ENCODE measurements at regions not wholly inside any gene's neighbourhood (a gene's known extent, or its start where the extent isn't known, plus 50 kb on each side); places are given as distances from the start of the nearest gene placed in this dataset.
A peak's percentile ranks its signal among the peaks of the same experiment; 100 is the strongest.

DNA sequence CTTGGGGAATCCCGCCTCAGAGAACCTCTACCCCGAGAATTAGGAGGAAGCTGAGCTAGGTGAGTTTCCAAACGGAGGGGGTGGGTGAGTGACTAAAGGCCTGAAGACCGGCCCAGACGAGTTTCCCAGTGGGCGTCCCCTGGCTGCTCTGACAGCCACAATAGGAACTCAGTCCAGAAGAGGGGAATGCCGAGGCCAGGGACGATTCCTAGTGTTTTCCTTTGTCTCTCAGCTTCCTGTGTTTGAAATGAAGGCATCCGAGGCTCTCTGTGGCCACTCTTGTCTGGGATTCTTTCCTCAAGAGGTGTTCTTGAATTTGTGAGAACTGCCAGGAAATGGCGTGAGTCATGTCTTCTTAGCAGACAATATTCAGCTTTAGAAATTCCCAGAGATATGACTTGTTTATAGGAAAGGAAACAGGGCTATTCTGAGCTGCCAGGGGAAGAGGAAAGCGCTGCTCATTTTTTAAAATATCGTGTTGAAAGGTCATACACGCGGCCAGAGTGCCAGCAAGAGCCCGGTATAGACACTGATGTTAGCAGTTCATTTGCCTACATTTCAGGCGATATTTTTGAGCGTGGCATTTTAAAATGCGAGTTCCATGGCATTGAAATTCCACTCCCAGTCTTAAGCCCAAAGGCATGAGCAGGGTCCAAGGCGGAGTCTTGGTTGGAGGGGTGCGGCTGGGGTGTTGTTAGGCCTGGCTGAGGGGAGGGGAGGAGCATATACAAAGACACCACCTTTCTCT, 169.1 kb upstream of the KLF7 start:
- Histone ChIP-seq H3K4me2 (ENCODE audit: low read length) (no peak overlapping the region), H3K36me3 (ENCODE audit: insufficient read depth, low read length) (no peaks in the 10 kb centered on the region), H4K20me1 (ENCODE audit: insufficient read depth) (no peaks in the 10 kb centered on the region), H2AFZ (ENCODE audit: low read depth, low read length) (no peak overlapping the region), H3F3A (ENCODE audit: insufficient read depth, low read length, poor library complexity, severe bottlenecking) (no peaks in the 10 kb centered on the region), H3K4me3 (ENCODE audit: low read length) (no peak overlapping the region), H3K9me2 (ENCODE audit: insufficient read depth, low read length) (no peaks in the 10 kb centered on the region), H3K9ac (ENCODE audit: low read length) (peak overlapping the region; percentile 48), H3K27ac (ENCODE audit: low read length) (peak overlapping the region; percentile 55), H3K79me2 (replicated peaks; ENCODE audit: insufficient read depth, low read length) (no peaks in the 10 kb centered on the region), H3K9me3 (ENCODE audit: low read length) (no peaks in the 10 kb centered on the region), H3K27me3 (ENCODE audit: insufficient read depth, low read depth, low read length) (no peaks in the 10 kb centered on the region)
- TF ChIP-seq EZH2 (IDR thresholded peaks at IDR 0.05; ENCODE audit: borderline replicate concordance, insufficient read depth, low read length, poor library complexity, severe bottlenecking) (no peak), EP300 (conservative IDR thresholded peaks at IDR 0.05; ENCODE audit: poor library complexity, severe bottlenecking) (no peak), MXI1 (conservative IDR thresholded peaks at IDR 0.05; ENCODE audit: poor library complexity, severe bottlenecking) (no peak), RAD21 (conservative IDR thresholded peaks at IDR 0.05) (no peak), POLR2AphosphoS5 (IDR thresholded peaks at IDR 0.05) (no peak), TAF1 (IDR thresholded peaks at IDR 0.05; ENCODE audit: low read depth) (no peak), SMC3 (conservative IDR thresholded peaks at IDR 0.05; ENCODE audit: poor library complexity) (no peak)
- TF ChIP-seq, protein P1, sequence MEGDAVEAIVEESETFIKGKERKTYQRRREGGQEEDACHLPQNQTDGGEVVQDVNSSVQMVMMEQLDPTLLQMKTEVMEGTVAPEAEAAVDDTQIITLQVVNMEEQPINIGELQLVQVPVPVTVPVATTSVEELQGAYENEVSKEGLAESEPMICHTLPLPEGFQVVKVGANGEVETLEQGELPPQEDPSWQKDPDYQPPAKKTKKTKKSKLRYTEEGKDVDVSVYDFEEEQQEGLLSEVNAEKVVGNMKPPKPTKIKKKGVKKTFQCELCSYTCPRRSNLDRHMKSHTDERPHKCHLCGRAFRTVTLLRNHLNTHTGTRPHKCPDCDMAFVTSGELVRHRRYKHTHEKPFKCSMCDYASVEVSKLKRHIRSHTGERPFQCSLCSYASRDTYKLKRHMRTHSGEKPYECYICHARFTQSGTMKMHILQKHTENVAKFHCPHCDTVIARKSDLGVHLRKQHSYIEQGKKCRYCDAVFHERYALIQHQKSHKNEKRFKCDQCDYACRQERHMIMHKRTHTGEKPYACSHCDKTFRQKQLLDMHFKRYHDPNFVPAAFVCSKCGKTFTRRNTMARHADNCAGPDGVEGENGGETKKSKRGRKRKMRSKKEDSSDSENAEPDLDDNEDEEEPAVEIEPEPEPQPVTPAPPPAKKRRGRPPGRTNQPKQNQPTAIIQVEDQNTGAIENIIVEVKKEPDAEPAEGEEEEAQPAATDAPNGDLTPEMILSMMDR (IDR thresholded peaks at IDR 0.05; ENCODE audit: poor library complexity, severe bottlenecking), result no peak
- TF ChIP-seq, protein P2, sequence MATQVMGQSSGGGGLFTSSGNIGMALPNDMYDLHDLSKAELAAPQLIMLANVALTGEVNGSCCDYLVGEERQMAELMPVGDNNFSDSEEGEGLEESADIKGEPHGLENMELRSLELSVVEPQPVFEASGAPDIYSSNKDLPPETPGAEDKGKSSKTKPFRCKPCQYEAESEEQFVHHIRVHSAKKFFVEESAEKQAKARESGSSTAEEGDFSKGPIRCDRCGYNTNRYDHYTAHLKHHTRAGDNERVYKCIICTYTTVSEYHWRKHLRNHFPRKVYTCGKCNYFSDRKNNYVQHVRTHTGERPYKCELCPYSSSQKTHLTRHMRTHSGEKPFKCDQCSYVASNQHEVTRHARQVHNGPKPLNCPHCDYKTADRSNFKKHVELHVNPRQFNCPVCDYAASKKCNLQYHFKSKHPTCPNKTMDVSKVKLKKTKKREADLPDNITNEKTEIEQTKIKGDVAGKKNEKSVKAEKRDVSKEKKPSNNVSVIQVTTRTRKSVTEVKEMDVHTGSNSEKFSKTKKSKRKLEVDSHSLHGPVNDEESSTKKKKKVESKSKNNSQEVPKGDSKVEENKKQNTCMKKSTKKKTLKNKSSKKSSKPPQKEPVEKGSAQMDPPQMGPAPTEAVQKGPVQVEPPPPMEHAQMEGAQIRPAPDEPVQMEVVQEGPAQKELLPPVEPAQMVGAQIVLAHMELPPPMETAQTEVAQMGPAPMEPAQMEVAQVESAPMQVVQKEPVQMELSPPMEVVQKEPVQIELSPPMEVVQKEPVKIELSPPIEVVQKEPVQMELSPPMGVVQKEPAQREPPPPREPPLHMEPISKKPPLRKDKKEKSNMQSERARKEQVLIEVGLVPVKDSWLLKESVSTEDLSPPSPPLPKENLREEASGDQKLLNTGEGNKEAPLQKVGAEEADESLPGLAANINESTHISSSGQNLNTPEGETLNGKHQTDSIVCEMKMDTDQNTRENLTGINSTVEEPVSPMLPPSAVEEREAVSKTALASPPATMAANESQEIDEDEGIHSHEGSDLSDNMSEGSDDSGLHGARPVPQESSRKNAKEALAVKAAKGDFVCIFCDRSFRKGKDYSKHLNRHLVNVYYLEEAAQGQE (IDR thresholded peaks at IDR 0.05; ENCODE audit: borderline replicate concordance), result no peak

DNA sequence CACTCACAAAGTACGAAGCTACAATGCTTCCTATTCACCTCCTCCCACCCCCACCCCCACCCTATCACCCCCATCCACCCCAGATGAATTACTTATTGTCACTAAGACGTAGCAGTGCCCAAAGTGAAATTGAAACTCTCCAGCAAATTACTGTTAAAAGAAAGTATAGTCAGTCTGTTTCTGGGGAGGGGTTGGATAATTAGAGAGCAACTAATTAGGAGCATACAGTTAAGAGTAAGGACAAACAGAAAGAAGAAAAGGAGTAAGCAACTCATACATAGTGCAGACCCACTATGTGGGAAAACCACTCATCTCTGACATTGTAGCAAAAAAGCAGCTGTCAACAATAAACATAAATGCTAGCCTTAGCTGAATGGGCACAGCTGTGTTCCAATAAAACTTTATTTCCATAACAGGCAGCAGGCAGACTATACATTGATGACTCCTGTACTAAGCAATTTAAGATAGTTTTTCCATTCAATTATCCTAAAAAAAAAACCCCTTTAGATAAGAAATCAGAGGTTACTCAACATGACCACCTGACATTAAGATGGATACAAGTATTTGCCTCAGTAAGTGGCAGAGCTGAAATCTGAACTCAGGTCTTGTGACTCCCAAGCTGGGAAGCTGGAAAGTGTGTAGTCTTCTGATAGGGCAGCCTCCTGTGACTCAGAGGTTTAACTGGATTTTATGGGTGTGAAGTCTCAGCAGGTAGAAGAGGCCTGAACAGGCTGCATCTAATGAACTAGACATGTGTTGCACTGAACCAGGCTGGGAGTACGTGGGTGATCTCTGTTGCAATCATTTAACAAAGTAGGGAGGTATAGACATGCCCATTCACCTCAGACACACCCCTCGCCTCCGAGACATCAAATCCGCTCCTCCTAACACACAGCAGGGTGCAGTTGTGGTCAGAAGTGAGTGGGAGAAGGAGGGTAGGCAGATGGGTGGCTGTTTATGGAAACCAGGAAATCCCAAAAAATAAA, 171.8 kb upstream of the KLF7 start:
- Histone ChIP-seq H3K4me3 (ENCODE audit: low read length) (no peak overlapping the region), H2AFZ (ENCODE audit: low read depth, low read length) (no peak overlapping the region)

More for the DNA sequence above, 171.8 kb upstream of the KLF7 start:
- Histone ChIP-seq H3K9me3 (ENCODE audit: low read length) (no peaks in the 10 kb centered on the region), H3K79me2 (replicated peaks; ENCODE audit: insufficient read depth, low read length) (no peaks in the 10 kb centered on the region), H3K27ac (ENCODE audit: low read length) (peak overlapping the region; percentile 85), H3K9me2 (ENCODE audit: insufficient read depth, low read length) (no peaks in the 10 kb centered on the region), H3K9ac (ENCODE audit: low read length) (peak overlapping the region; percentile 43), H3K36me3 (ENCODE audit: insufficient read depth, low read length) (no peaks in the 10 kb centered on the region), H4K20me1 (ENCODE audit: insufficient read depth) (no peaks in the 10 kb centered on the region), H3F3A (ENCODE audit: insufficient read depth, low read length, poor library complexity, severe bottlenecking) (no peaks in the 10 kb centered on the region), H3K27me3 (ENCODE audit: insufficient read depth, low read depth, low read length) (no peaks in the 10 kb centered on the region), H3K4me2 (ENCODE audit: low read length) (no peak overlapping the region)
- no peak for TF ChIP-seq MXI1 (conservative IDR thresholded peaks at IDR 0.05; ENCODE audit: poor library complexity, severe bottlenecking)
- TF ChIP-seq EZH2 (IDR thresholded peaks at IDR 0.05; ENCODE audit: borderline replicate concordance, insufficient read depth, low read length, poor library complexity, severe bottlenecking), result no peak
- no peak for TF ChIP-seq RAD21 (conservative IDR thresholded peaks at IDR 0.05)
- no peak for TF ChIP-seq SMC3 (conservative IDR thresholded peaks at IDR 0.05; ENCODE audit: poor library complexity)
- TF ChIP-seq EP300 (conservative IDR thresholded peaks at IDR 0.05; ENCODE audit: poor library complexity, severe bottlenecking), result no peak
- TF ChIP-seq, protein P2 (IDR thresholded peaks at IDR 0.05; ENCODE audit: borderline replicate concordance), result no peak
- no peak for TF ChIP-seq POLR2AphosphoS5 (IDR thresholded peaks at IDR 0.05)
- TF ChIP-seq TAF1 (IDR thresholded peaks at IDR 0.05; ENCODE audit: low read depth), result no peak
- TF ChIP-seq, protein P1 (IDR thresholded peaks at IDR 0.05; ENCODE audit: poor library complexity, severe bottlenecking), result no peak
